ENCODE measurements at regions not wholly inside any gene's neighbourhood (a gene's known extent, or its start where the extent isn't known, plus 50 kb on each side); places are given as distances from the start of the nearest gene placed in this dataset.
A peak's percentile ranks its signal among the peaks of the same experiment; 100 is the strongest.

- DNase-seq: peak in 1 of 2 donors; percentile 50
- H3K36me3 ChIP-seq: no peaks in the 10 kb centered on the region
- 69 to 75% methylated on average over 13 of the region's 13 CpGs for WGBS, 2 donors
- H3K4me3 ChIP-seq: no peak overlapping the region
- peaks cover 39 to 97% (median 84%) of the 10 kb centered on the region in 9 donors for H3K4me1 ChIP-seq
- no peaks in the 10 kb centered on the region for H3K27me3 ChIP-seq
- intact Hi-C loops (cut with DNase I): loop anchor here in 3 of 10 donors (5.0 to 10.0 kb wide), 2 partner anchors 68 to 70 kb away; no protein-coding TSS in a partner anchor
- H3K27ac ChIP-seq: peak overlapping the region in 9 of 10 donors; percentile 49 to 97 (median 90)
- no peak for TF ChIP-seq CTCF (IDR thresholded peaks at IDR 0.05)
- no peaks in the 10 kb centered on the region for H3K9me3 ChIP-seq
- ATAC-seq: peak in 6 of 8 donors; percentile 31 to 80 (median 62)
Measured at GRCh38 chr2:42932271-42933151, 140.1 kb upstream of the HAAO start.

- H3K27ac ChIP-seq: peak overlapping the region in 8 of 10 donors; percentile 84 to 97 (median 90)
- H3K4me1 ChIP-seq: peaks cover 46 to 97% (median 84%) of the 10 kb centered on the region in 9 donors
- no peak for TF ChIP-seq CTCF (IDR thresholded peaks at IDR 0.05)
- ATAC-seq (no peak), DNase-seq (no peak)
- H3K36me3 ChIP-seq: no peaks in the 10 kb centered on the region
- intact Hi-C loops (cut with DNase I): loop anchor here in 3 of 10 donors (5.0 to 10.0 kb wide), 2 partner anchors 67 to 70 kb away; no protein-coding TSS in a partner anchor
- H3K27me3 ChIP-seq: no peaks in the 10 kb centered on the region
- no peaks in the 10 kb centered on the region for H3K9me3 ChIP-seq
- no peak overlapping the region for H3K4me3 ChIP-seq
- 67 to 80% methylated on average over 3 of the region's 3 CpGs for WGBS, 2 donors
Measured at GRCh38 chr2:42931818-42932195, 139.4 kb upstream of the HAAO start.

- Histone ChIP-seq H3K27me3 (no peaks in the 10 kb centered on the region), H3K4me1 (peaks cover 52 to 97% (median 84%) of the 10 kb centered on the region in 9 donors), H3K36me3 (no peaks in the 10 kb centered on the region), H3K4me3 (no peak overlapping the region), H3K27ac (peak overlapping the region in 9 of 10 donors; percentile 84 to 97 (median 90)), H3K9me3 (no peaks in the 10 kb centered on the region)
- intact Hi-C loops (cut with DNase I): loop anchor here in 3 of 10 donors (5.0 to 10.0 kb wide), 2 partner anchors 66 to 69 kb away; no protein-coding TSS in a partner anchor
- ATAC-seq: no peak
- no peak for DNase-seq
- peak in 4 of 9 donors; percentile 16 to 37 (median 24) for TF ChIP-seq CTCF (IDR thresholded peaks at IDR 0.05)
- WGBS, 2 donors: 62 to 68% methylated on average over 8 of the region's 8 CpGs
Measured at GRCh38 chr2:42931146-42931817, 138.9 kb upstream of the HAAO start.

- intact Hi-C loops (cut with DNase I): loop anchor here in 3 of 10 donors (5.0 to 10.0 kb wide), 2 partner anchors 65 to 68 kb away; no protein-coding TSS in a partner anchor
- H3K36me3 ChIP-seq: no peaks in the 10 kb centered on the region
- peak in 6 of 8 donors; percentile 4 to 43 (median 18) for ATAC-seq
Measured at GRCh38 chr2:42930025-42930581, 137.7 kb upstream of the HAAO start.

More at GRCh38 chr2:42930025-42930581, 137.7 kb upstream of the HAAO start:
- Histone ChIP-seq H3K9me3 (no peaks in the 10 kb centered on the region), H3K4me3 (no peak overlapping the region), H3K4me1 (peaks cover 64 to 100% (median 88%) of the 10 kb centered on the region in 9 donors), H3K27ac (peak overlapping the region; percentile 65 to 97 (median 90)), H3K27me3 (no peaks in the 10 kb centered on the region)
- WGBS, 2 donors: 35 to 49% methylated on average over 5 of the region's 5 CpGs
- peak in 1 of 2 donors; percentile 67 for DNase-seq
- no peak for TF ChIP-seq CTCF (IDR thresholded peaks at IDR 0.05)

Measured in heart right ventricle (tissue), 16 donors.